K562 (cell line): ENCODE measurements at regions not wholly inside any gene's neighbourhood (a gene's known extent, or its start where the extent isn't known, plus 50 kb on each side); places are given as distances from the start of the nearest gene placed in this dataset.
A peak's percentile ranks its signal among the peaks of the same experiment; 100 is the strongest.

ENCODE experiments used
- ATAC-seq: fragments of 200-7000 bp; cut with Tn5 transposase; 3 replicates; pipeline ENCODE4 v1.9.1; 2020; ENCODE audit warnings: moderate library complexity
- BruUV-seq: library from RNA; stranded (reverse); fragments of 400-500 nt; replicated peaks from 2 replicates; lab custom pipeline; 2021; lab: Mats Ljungman, UMichigan
- CTCF ChIA-PET: fragments of 300-600 bp; formaldehyde crosslinking; extraction: SDS; loops from one replicate; lab custom pipeline; 2021; ENCODE audit warnings: low intra/inter-chr PET ratio; lab: Yijun Ruan, JAX
- POLR2A ChIA-PET: fragments of 300-600, 350-650 bp; sonication (Branson Sonifier 250); formaldehyde crosslinking; extraction: SDS; loops from one replicate; lab custom pipeline; 2021; ENCODE audit warnings: antibody characterized with exemption, inconsistent platforms; lab: Yijun Ruan, JAX
- DNase-seq, 4 experiments: peaks; one replicate each; pipeline versions ENCODE4 v3.0.0 to v3.0.0-alpha.2; 2011 to 2018; ENCODE audit warnings: low spot score in 3 of 4, mixed read lengths in 3 of 4; ENCODE audit errors: extremely low read depth in 1 of 4
- FAIRE-seq: peaks from 2 replicates; lab custom pipeline; 2011; peaks lifted over from hg19 to GRCh38; lab: Jason Lieb, UNC
- H2AFZ ChIP-seq: 2 replicates; pipeline ENCODE4 v1.6.0; 2011; ENCODE audit warnings: low read depth, low read length, control low read depth, inconsistent platforms
- H3K27ac ChIP-seq: fragments of 200-600 bp; 3 replicates; pipeline ENCODE4 v1.8.0; 2011; ENCODE audit warnings: low read depth, mild to moderate bottlenecking, control low read depth, inconsistent platforms, low read length, moderate library complexity, mixed read lengths; ENCODE audit errors: extremely low read depth
- H3K27me3 ChIP-seq, 2 experiments: fragments of 300-600 bp in 1 of 2; 2 replicates in 1 of 2; 3 replicates in 1 of 2; pipeline versions ENCODE4 v1.6.0 to v1.8.0; 2011; ENCODE audit warnings: inconsistent platforms in 2 of 2, low read length in 2 of 2, mild to moderate bottlenecking in 1 of 2, mixed read lengths in 1 of 2, moderate library complexity in 1 of 2; ENCODE audit not compliant: control insufficient read depth in 2 of 2, insufficient read depth in 2 of 2
- H3K36me3 ChIP-seq: fragments of 300-600 bp; 3 replicates; pipeline ENCODE4 v1.8.0; 2011; ENCODE audit warnings: mild to moderate bottlenecking, low read length, inconsistent platforms; ENCODE audit not compliant: control insufficient read depth, insufficient read depth
- H3K4me1 ChIP-seq, 2 experiments: fragments of 200-600 bp in 1 of 2; replicated peaks in 1 of 2; 2 replicates in 1 of 2; 3 replicates in 1 of 2; pipeline versions ENCODE4 v1.5.1 to v1.8.0; 2011; ENCODE audit warnings: inconsistent platforms in 2 of 2, low read length in 2 of 2, mild to moderate bottlenecking in 1 of 2, mixed read lengths in 1 of 2, moderate library complexity in 1 of 2; ENCODE audit not compliant: control insufficient read depth in 2 of 2, insufficient read depth in 2 of 2
- H3K4me2 ChIP-seq: 2 replicates; pipeline ENCODE4 v1.6.1; 2011; ENCODE audit warnings: low read length, control low read depth, inconsistent platforms, mixed read lengths; ENCODE audit not compliant: insufficient read depth
- H3K4me3 ChIP-seq: fragments of 200-600 bp; sonication (generic), shearing (Covaris generic); 2 replicates; pipeline ENCODE4 v1.5.1; 2016; ENCODE audit warnings: control low read depth, inconsistent platforms
- H3K79me2 ChIP-seq: fragments of 200-600 bp; 3 replicates; pipeline ENCODE4 v1.8.0; 2011; ENCODE audit warnings: low read length, inconsistent platforms; ENCODE audit not compliant: control insufficient read depth, insufficient read depth
- H3K9ac ChIP-seq, 2 experiments: 2 replicates each; pipeline versions ENCODE4 v1.6.0 to v1.6.1; 2011; ENCODE audit warnings: low read depth in 2 of 2, low read length in 2 of 2, control low read depth in 1 of 2, inconsistent platforms in 1 of 2, mild to moderate bottlenecking in 1 of 2, mixed read lengths in 1 of 2; ENCODE audit not compliant: insufficient read depth in 1 of 2
- H3K9me1 ChIP-seq: one replicate; pipeline ENCODE4 v1.6.0; 2011; ENCODE audit warnings: inconsistent platforms, mild to moderate bottlenecking, low read length, moderate library complexity; ENCODE audit not compliant: control insufficient read depth, insufficient read depth
- H3K9me3 ChIP-seq: replicated peaks from 2 replicates; pipeline ENCODE4 v1.5.1; 2011; ENCODE audit warnings: low read depth, low read length, inconsistent platforms; ENCODE audit not compliant: control insufficient read depth, insufficient read depth
- H4K20me1 ChIP-seq: replicated peaks from 2 replicates; pipeline ENCODE4 v1.6.1; 2011; ENCODE audit warnings: low read length, inconsistent platforms, mixed read lengths; ENCODE audit not compliant: control insufficient read depth, insufficient read depth
- DDX20 ChIP-seq: fragments of 450-650 bp; IDR thresholded peaks from 2 replicates; pipeline ENCODE4 v1.6.1; 2016; ENCODE audit warnings: missing genetic modification characterization, low read depth, mild to moderate bottlenecking, missing compliant biosample characterization, moderate library complexity
- E2F4 ChIP-seq: sonication (generic); formaldehyde crosslinking; IDR thresholded peaks from 2 replicates; pipeline ENCODE4 v1.8.0; 2022; ENCODE audit warnings: mild to moderate bottlenecking, low read depth, missing genetic modification reagents
- ELF2 ChIP-seq: fragments of 250-450 bp; sonication (Bioruptor Pico); IDR thresholded peaks from 2 replicates; pipeline ENCODE4 v1.5.0; 2021; ENCODE audit warnings: mild to moderate bottlenecking
- EWSR1 ChIP-seq: fragments of 450-650 bp; IDR thresholded peaks from 2 replicates; pipeline ENCODE4 v1.6.1; 2018; ENCODE audit warnings: borderline replicate concordance, mild to moderate bottlenecking, low read depth, moderate library complexity; ENCODE audit not compliant: partially characterized antibody
- MEF2D ChIP-seq: conservative IDR thresholded peaks from 2 replicates; pipeline ENCODE4 v1.6.1; 2016; ENCODE audit warnings: low read depth, missing genetic modification characterization, missing compliant biosample characterization
- SMARCE1 ChIP-seq: fragments of 450-650 bp; IDR thresholded peaks from 2 replicates; pipeline ENCODE4 v1.7.1; 2016; ENCODE audit warnings: mild to moderate bottlenecking
- ZNF121 ChIP-seq: sonication (generic); formaldehyde crosslinking; conservative IDR thresholded peaks from 2 replicates; pipeline ENCODE4 v1.8.0; 2022; ENCODE audit warnings: missing genetic modification reagents
- whole genome bisulfite sequencing: fragments of 100-300 bp; shearing (Covaris generic); methylation state at CpG from one replicate; pipeline ENCODE4 v1.1.6; 2016; ENCODE audit warnings: low coverage, mixed read lengths; ENCODE audit not compliant: insufficient coverage; ENCODE audit errors: missing lambda C conversion rate; 5-methylcytosine and 5-hydroxymethylcytosine counted together
- in situ Hi-C: fragments of 300-500 bp; cut with MboI; formaldehyde crosslinking; loops from 4 replicates; pipeline ENCODE4 v1.15.0; 2018; ENCODE audit warnings: inconsistent platforms, mixed read lengths
- intact Hi-C: fragments of 100-400 bp; cut with micrococcal nuclease; formaldehyde crosslinking; loops from 2 replicates; pipeline ENCODE4 v1.14.2; 2022
- TF ChIP-seq, protein P1 (sequence below): fragments of 200-800 bp; sonication (Bioruptor generic); IDR thresholded peaks from 2 replicates; pipeline ENCODE4 v1.6.1; 2017; ENCODE audit warnings: missing genetic modification characterization, missing compliant biosample characterization
- TF ChIP-seq, protein P2 (sequence below): fragments of 450-650 bp; formaldehyde crosslinking; IDR thresholded peaks from 2 replicates; pipeline ENCODE4 v1.4.0; 2022; ENCODE audit warnings: missing genetic modification characterization

DNA sequence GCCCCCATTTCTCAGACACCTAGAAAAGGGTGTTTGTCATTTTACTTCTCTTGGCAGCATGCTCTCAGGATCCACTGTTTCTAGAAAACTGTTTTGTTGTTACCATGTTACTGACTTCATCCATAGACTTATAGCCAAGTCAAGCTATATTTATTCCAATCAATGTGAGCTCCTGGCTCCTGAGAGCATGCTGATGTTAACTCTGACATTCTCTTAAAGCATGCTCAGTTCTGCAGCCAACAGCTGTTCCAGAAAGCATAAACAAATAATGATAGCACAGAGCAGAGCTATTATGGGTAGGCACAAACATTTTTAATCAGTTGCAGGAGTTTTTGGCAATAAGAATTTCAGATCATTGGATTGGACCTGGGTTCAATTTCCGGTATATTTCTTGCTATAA is 92.4 kb upstream of the CEP85L start:
- intact Hi-C loops, result no loop called here
- 71% methylated on average over 1 of the region's 1 CpG for WGBS
- no peak overlapping the region for H3K9ac ChIP-seq
- no peak overlapping the region for H3K4me2 ChIP-seq
- DNase-seq, result no peak
- H3K9me3 ChIP-seq, result no peaks in the 10 kb centered on the region
- peak overlapping the region; percentile 21; the same call in 1 of the 2 replicates for H2AFZ ChIP-seq
- no peaks in the 10 kb centered on the region for H3K36me3 ChIP-seq
- no peak for FAIRE-seq
- ChIA-PET POLR2A (interaction anchor here (0.7 kb wide), 1 partner anchor 46 kb away, joined by 3 read pairs; no protein-coding TSS in a partner anchor), CTCF (no interaction called here)
- no peaks in the 10 kb centered on the region for H4K20me1 ChIP-seq
- no peak overlapping the region for H3K27ac ChIP-seq
- in situ Hi-C loops, result no loop called here
- no peaks in the 10 kb centered on the region for H3K9me1 ChIP-seq
- H3K4me3 ChIP-seq, result no peak overlapping the region
- H3K4me1 ChIP-seq, result peaks cover 5 to 22% of the 10 kb centered on the region in 2 experiments; a peak in 3 of 5 replicates
- no TSS peak for BruUV-seq
- no peaks in the 10 kb centered on the region for H3K79me2 ChIP-seq
- no peak for ATAC-seq
- no peaks in the 10 kb centered on the region for H3K27me3 ChIP-seq
- TF ChIP-seq ELF2 (CRISPR knock-in tag) (no peak), DDX20 (tag) (no peak), SMARCE1 (no peak), E2F4 (CRISPR knock-in tag) (no peak), EWSR1 (no peak), MEF2D (tag) (no peak), ZNF121 (CRISPR knock-in tag) (no peak)
- TF ChIP-seq, protein P1, sequence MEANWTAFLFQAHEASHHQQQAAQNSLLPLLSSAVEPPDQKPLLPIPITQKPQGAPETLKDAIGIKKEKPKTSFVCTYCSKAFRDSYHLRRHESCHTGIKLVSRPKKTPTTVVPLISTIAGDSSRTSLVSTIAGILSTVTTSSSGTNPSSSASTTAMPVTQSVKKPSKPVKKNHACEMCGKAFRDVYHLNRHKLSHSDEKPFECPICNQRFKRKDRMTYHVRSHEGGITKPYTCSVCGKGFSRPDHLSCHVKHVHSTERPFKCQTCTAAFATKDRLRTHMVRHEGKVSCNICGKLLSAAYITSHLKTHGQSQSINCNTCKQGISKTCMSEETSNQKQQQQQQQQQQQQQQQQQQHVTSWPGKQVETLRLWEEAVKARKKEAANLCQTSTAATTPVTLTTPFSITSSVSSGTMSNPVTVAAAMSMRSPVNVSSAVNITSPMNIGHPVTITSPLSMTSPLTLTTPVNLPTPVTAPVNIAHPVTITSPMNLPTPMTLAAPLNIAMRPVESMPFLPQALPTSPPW (CRISPR knock-in tag), result no peak
- TF ChIP-seq, protein P2, sequence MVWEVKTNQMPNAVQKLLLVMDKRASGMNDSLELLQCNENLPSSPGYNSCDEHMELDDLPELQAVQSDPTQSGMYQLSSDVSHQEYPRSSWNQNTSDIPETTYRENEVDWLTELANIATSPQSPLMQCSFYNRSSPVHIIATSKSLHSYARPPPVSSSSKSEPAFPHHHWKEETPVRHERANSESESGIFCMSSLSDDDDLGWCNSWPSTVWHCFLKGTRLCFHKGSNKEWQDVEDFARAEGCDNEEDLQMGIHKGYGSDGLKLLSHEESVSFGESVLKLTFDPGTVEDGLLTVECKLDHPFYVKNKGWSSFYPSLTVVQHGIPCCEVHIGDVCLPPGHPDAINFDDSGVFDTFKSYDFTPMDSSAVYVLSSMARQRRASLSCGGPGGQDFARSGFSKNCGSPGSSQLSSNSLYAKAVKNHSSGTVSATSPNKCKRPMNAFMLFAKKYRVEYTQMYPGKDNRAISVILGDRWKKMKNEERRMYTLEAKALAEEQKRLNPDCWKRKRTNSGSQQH (CRISPR knock-in tag), result no peak
